Occipital lobe (tissue), 1 donor: ENCODE measurements at regions not wholly inside any gene's neighbourhood (a gene's known extent, or its start where the extent isn't known, plus 50 kb on each side); places are given as distances from the start of the nearest gene placed in this dataset.
"Not testable (repeated sequence)": the region's sequence is repeated elsewhere in the genome, so short reads cannot be mapped to it uniquely, and the experiment has no call there.

Experiments
- DNase-seq: peaks from one replicate; lab custom pipeline; 2025; lab: John Stamatoyannopoulos, UW

- no peak for DNase-seq
Observed at GRCh38 chr16:87195161-87195560, 122.0 kb downstream of the C16orf95 start.

- DNase-seq: no peak
Observed at GRCh38 chr16:87196231-87196630, 121.0 kb downstream of the C16orf95 start.

- no peak for DNase-seq
Observed at GRCh38 chr16:87196661-87197060, 120.5 kb downstream of the C16orf95 start.

- no peak for DNase-seq
Observed at GRCh38 chr16:87198328-87198832, 118.8 kb downstream of the C16orf95 start.

GRCh38 chr16:87198881-87199280 lies 118.3 kb downstream of the C16orf95 start:
- no peak for DNase-seq

DNA sequence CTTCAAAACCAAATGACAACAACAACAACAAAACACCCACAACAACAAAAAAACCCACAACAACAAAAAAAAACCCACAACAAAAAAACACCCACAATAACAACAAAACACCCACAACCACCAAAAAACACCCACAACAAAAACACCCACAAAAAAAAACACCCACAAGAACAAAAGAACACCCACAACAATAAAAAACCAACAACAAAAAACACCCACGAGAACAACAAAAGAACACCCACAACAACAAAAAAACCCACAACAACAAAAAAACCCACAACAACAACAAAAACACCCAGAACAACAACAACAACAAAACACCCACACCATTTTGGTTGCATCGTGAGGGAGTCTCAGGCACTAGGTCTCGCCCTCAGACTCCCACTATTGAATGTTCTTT lies 117.8 kb downstream of the C16orf95 start:
- DNase-seq: no peak

GRCh38 chr16:87199901-87200300 lies 117.3 kb downstream of the C16orf95 start:
- DNase-seq: no peak

GRCh38 chr16:87200637-87201036 lies 116.6 kb downstream of the C16orf95 start:
- DNase-seq: no peak

- peak; percentile 23 for DNase-seq
Observed at GRCh38 chr16:87201052-87201451, 116.1 kb downstream of the C16orf95 start.

- DNase-seq: no peak
Observed at GRCh38 chr16:87201790-87202189, 115.4 kb downstream of the C16orf95 start.

- DNase-seq: no peak
Observed at GRCh38 chr16:87202346-87202745, 114.8 kb downstream of the C16orf95 start.

DNA sequence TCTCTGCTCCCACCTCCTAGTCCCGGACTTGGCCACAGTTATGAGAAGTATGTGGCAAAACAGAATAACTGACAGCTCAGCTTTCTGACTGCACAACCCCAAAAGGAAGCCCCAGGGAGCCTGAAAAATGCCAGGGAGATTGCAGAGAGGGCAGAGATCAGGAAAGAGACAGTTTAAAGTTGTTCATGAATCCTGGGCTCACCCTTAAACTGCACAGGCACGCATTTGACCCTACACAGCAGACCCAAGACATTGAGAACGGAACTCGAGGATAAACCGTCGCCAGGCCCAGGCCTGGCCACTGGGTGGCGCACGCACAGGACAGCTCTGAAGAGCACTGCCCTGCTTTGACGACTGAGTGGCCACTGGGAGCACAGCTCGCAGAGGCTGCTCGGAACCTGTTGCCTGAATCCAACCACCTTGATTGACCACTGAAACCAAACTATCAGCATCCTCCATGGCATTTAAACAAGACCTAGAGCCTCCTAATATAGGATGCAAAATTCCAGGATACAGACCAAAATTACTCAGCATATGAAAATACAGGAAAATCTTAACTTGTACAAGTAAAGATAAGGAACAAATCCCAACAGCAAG lies 114.0 kb downstream of the C16orf95 start:
- DNase-seq: no peak

GRCh38 chr16:87206646-87207451 lies 110.3 kb downstream of the C16orf95 start:
- no peak for DNase-seq

- no peak for DNase-seq
Observed at GRCh38 chr16:87207509-87207908, 109.7 kb downstream of the C16orf95 start.

GRCh38 chr16:87207965-87208364 lies 109.2 kb downstream of the C16orf95 start:
- no peak for DNase-seq

DNA sequence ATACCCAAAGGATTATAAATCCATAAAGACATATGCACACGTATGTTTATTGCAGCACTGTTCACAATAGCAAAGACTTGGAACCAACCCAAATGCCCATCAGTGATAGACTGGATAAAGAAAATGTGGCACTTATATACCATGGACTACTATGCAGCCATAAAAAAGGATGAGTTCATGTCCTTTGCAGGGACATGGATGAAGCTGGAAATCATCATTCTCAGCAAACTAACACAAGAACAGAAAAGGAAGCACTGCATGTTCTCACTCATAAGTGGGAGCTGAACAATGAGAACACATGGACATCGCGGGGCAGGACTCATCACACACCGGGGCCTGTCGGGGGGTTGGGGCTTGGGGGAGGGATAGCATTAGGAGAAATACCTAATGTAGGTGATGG lies 108.2 kb downstream of the C16orf95 start:
- DNase-seq: not testable (repeated sequence)

GRCh38 chr16:87209808-87210512 lies 107.2 kb downstream of the C16orf95 start:
- DNase-seq: no peak

DNA sequence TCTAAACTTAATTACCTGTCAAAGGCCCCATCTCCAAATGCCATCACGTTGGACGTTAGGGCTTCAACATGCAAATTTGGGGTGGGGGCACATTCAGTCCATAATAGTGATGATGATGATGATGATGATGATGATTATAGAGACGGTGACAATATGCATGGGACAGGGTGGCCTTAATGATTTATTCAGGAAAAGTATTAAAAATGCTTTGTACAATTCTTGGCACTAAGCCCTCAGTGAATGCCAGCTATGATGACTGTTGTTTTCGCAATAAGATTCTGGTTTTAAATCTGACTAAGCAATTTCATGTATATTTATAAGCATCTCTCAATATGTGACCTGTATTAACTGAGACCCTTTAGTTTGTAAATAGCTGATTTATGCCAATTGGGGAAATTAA lies 106.3 kb downstream of the C16orf95 start:
- no peak for DNase-seq

- no peak for DNase-seq
Observed at GRCh38 chr16:87212026-87212425, 105.2 kb downstream of the C16orf95 start.

DNA sequence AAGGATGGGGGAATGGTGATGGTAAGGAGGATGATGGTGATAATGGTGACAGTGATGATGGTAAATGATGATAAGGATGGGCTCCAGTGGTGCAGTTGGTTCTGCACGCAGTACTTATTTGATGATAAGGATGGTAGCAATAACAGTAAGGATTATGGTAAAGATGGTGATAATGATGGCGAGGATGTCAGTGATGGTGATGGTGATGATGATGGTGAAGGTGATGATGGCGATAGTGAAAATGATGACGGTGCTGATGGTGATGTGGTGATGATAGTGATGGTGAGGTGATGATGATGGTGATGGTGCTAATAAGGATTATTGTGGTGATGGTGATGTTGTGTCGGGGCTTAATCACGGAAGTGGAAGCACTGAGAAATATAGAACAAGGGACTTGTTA lies 103.7 kb downstream of the C16orf95 start:
- DNase-seq: no peak

DNA sequence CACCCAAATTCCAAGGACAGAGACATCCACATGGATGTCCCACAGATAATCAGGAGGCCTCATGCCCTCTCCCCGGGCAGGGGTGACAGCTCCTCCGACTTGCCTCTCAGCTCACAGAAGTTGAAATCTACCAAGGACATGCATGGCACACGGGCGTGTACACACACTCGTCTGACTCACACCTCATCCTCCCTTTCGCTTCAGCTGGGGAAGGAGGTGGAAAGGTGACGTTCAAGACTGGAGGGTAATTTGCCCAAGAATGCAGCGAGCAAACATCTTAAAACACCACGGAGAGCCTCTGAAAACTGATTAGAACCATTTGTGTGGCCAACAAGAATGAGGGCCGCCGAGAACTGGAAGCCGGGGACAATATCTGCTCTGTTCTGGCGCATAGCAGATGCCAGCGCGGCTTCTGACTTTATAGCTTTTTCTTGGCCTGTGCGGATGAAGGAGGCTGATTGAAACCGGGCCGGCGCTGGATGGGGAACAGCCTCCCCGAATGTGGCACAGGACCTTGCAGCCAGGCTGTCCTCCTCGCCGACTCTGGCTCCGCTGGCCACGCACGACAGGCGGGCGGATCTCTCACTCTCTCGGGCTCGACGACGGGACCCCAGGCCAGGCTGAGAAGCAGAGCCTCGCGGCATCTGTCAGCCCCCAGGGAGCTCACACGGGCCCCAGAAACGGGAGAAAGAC lies 100.9 kb downstream of the C16orf95 start:
- DNase-seq: no peak

GRCh38 chr16:87216841-87217275 lies 100.3 kb downstream of the C16orf95 start:
- no peak for DNase-seq
